HG02938 (cell line): ENCODE measurements at regions not wholly inside any gene's neighbourhood (a gene's known extent, or its start where the extent isn't known, plus 50 kb on each side); places are given as distances from the start of the nearest gene placed in this dataset.
"Not testable (repeated sequence)": the region's sequence is repeated elsewhere in the genome, so short reads cannot be mapped to it uniquely, and the experiment has no call there.

Experiments
- ATAC-seq: cut with Tn5 transposase; IDR thresholded peaks from one replicate; pipeline ENCODE4 v1.9.1; 2021; ENCODE audit warnings: mild to moderate bottlenecking, moderate library complexity; ENCODE audit not compliant: unreplicated experiment

DNA sequence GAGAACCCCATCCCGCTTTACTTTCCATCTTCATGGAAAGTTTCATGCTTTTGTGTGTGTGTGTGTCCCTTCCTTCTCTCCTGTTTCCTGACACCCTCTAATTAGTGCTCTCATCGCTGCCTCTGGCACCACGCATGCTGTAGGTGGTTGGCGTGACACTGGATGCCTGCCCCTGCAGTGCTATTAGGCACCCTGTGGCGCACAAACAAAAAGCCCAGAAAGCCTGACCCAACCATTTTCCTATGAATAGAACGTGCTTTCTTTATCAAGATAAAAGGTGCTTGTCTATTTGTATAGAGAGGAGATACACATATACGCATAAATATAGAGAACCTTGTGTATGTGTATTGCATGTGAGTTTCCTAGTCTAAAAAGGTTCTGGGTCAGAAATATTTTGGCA lies 120.8 kb upstream of the CDCA7L start:
- no peak for ATAC-seq

DNA sequence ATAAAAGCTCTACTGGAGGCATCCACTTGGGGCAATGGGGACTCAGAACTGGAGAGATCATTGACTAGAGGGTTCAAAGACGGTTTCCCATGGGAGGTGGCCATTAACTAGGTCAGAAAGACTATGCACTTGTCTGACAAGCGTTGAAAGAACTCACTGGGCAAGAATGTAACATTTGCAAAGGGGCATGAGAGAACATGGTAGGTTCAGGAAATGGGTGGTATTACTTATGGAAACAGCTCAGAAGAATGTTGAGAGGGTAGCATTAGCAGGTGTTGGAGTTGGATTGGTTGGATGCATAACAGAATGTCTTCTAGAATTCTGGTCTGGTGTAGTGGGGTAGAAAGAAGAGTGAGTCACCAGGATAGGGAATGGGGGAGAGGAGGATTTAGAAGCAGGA lies 119.1 kb upstream of the CDCA7L start:
- ATAC-seq, result no peak

DNA sequence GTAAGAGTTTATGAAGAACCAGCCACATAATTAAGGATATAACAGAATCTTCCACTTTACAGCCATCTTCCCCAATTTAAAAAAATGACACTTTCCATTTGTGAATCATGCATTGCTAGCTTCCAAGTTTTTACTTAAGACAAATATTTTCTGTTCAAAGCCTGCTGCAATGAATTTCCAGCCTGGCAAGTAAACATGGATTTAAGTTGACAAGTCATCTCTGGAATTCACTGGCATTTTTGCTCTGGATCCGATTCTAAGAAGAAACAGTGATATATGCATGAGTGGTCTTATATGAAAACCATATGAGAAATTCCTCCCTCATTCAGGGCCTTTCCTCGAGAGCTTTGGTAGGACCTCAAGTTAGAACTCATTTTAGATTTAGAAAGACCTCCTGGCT lies 116.1 kb upstream of the CDCA7L start:
- ATAC-seq, result no peak

DNA sequence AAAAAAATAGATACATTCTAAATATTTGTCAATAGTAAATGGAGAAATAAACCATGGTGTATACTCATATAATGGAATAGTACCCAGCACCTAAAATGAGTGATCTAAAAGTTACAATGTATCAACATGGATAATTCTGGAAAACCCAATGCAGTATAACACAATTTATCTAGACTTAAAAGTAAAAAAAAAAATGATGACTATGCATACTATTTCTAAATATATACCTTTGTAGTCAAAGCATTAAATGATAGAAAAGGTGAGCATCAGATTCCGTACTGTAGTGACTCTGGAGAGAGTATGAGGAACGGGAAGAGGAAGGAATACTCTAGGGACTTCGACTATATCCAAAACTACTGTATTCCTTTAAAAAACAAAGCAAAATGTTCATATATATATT lies 115.2 kb upstream of the CDCA7L start:
- ATAC-seq, result no peak

DNA sequence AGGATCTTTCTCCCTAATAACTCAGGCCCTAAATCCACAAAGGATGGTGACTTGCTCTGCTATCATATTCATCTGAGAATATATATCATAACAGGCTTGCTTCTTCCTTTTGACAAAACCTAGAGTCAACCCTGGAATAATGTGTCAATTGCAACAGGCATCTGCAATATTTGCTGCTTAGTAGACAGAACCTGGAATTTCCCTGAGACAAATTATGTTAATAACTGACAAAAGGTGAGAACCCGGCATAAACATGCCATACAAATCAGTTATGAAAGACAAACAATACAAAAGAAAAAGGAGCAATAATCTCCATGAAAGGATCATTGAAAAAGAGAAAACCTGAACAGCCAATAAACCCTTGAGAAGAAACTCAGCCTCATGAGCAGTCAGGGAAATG lies 114.5 kb upstream of the CDCA7L start:
- ATAC-seq, result no peak

DNA sequence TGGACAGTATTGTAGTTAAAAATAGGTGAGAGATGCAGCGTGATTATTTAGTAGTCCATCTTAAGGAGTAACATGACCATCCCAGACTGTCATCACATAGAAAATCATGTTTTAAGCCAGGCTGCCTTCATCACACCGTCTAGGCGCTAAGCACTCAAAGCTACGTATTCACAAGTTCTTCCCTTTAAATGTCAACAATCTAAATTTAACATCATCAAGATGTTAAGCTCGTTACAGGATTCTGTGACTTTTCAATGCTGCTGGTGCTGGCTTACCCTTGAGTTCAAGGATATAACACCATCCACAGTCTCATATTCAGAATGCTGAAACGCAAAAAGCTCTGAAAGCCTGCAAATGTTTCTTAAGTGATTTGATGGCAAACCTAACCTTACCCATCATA lies 109.5 kb upstream of the CDCA7L start:
- ATAC-seq, result no peak

DNA sequence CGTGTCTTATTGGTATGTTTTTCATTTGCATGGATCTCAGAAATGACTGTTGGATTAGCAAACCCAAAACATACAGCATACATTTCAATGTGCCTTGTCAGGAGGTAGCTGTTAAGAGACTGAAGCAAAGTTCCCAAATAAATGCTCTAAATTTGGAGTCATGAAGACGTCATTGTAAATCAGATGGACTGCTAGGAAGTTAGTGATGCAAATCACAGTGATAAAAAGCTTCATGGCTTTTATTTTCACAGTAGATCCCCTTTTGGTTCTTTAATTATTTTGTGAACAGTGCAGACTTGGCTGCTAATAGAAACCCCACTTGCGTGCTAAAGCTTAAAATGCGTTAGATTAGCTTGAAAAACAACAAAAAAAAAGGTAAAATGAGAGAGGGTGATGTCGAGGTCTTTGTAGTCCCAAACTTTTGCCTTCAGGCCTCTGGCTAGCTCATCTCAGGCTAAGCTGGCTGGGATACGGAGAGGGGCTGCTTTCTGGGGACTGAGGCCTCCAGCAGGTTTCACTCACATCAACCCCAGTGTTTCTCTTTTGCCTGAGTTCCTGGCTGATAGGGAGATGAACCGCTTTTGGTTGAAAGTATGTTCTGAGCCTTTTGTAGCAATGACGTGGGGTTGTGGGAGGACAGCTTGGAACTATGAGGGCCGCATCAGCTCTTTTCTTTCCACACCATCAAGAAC lies 107.1 kb upstream of the CDCA7L start:
- ATAC-seq, result no peak

DNA sequence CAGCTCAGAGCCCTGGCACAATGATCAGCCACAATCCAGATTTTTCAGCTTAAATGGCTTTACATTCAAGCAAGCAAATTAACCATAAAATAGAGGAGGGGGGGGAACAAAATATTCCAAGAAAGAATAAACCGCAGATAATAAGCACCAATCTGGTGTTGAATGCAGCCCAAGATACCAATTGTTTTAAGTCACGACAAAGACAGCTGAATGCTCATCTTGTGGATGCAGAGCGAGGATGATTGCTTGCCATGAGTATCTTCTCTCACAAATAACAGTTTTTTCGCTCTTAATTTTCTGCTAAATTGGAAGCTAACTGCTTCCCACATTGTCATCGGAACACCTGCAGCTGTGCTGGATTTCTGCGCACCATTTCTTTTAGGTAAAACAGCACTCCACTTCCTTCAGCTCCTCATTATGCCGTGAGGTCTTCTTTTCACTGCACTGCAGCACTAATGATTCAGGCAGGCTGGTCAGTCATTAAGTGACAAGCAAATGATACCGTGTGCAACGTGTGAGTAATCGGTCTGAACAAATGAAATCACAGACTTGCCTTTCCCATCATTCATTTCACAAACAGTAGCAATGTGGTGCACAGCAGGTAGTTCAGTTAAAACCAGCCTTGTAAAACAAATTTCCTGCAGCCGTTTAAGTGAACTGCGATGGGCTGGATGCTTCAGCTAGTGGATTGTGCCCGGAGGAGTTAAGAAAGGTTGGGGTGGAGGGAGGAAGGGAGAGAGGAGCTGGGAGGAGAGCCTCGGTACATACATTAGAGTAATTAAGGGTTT lies 106.4 kb upstream of the CDCA7L start:
- ATAC-seq, result no peak

DNA sequence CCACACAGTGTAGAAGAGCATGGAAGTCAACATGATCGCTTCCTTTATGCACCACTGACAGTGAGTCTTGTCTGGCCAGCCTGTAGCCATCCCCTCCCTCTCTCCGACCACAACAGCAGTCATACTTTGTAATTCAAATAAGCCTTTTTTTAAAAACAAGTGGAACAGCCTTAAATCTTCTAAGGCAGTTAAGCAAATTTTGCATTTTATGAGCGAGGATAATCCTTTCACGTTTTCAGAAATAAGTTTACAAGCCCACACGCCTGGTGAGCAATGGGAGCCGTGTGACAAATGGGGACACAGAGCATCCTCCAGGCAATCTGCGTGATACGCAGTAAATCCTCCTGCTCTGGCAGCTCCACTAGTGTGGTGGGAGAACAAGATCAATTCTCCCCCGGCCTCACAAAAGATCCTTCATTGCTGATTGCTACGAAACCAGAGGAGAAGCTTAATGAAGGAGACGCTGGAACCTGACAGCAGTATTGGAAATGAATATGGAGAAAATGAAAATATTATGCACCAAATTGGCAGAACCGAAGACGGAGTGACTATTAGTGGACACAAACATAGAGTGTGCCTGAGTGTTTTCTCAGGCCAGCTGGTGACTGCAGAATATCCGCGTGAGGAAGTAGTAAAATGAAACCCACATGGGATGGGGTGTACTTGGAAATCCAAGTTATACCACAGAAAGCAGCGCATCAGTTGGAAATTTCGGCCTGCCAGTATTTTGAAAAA lies 104.2 kb upstream of the CDCA7L start:
- ATAC-seq, result no peak

DNA sequence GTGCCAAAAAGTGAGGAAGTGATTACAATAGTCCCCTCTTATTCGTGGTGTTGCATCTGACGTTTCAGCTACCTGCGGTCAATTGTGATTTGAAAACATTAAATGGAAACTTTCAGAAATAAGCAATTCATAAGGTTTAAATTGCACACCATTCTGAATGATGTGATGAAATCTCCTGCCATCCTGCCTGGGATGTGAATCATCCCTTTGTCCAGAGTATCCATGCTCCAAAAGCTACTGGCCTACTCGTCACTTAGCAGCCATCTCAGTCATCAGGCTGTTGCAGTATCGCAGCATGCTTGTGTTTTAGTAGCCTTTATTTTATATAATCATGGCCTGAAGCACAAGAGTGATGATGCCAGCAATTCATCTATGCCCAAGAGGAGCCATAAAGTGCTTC lies 97.7 kb upstream of the CDCA7L start:
- ATAC-seq, result no peak

DNA sequence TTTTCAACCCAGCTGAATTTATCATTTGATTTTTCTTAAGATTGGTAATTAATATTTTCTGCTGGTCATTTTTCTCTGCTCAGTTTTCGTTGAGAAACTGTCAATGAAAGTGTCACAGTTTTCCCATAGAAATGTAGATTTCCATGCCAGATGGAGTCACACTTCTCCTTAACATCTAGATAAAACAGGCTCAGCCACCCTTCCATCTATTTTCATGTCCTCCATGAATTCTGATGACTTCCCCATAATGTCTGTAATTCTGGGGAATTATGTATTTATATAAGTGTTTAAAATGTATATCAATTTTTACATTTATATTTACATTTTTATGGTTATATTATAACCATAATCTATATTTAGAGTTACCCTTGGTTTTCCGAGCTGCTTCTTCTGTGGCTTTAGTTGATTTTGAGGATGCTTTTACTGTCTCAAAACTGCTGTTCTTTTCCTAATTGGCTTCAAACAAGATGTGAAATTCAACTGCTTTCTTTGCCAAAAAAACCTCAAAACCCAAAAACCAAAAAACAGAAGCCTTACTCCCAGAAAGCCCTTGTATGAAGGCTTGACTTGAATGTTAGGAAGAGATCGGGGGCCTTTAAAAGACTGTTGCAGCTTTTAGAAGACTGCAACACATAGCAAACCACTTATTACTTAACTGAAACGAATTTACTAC lies 95.4 kb upstream of the CDCA7L start:
- ATAC-seq, result no peak

DNA sequence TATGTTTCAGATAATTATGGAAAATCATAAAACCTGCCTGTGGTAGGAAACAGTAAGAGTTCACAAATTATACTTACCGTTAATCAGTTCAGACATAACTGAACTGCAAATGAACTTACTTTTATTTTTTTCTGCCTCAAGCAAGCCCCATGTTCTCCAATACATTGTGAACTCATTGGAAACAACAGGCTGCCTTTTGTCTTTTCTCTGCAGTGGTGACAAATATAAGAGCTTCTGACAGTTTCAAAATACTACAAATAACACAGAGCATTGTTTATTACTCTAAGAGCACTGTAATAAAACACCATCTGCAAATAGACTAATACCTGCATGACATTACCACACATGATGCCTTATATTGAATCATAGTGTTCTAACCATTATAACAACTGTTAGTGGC lies 94.0 kb upstream of the CDCA7L start:
- ATAC-seq, result no peak

DNA sequence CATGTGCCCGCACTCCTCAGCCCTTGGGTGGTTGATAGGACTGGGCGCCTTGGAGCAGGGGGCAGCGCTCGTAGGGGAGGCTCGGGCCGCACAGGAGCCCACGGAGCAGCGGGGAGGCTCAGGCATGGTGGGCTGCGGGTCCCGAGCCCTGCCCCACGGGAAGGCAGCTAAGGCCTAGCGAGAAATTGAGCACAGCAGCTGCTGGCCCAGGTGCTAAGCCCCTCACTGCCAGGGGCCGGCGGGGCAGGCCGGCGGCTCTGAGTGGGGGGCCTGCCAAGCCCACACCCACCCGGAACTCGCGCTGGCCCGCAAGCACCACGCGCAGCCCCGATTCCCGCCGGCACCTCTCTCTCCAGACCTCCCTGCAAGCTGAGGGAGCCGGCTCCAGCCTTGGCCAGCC lies 86.7 kb upstream of the CDCA7L start:
- ATAC-seq, result not testable (repeated sequence)

DNA sequence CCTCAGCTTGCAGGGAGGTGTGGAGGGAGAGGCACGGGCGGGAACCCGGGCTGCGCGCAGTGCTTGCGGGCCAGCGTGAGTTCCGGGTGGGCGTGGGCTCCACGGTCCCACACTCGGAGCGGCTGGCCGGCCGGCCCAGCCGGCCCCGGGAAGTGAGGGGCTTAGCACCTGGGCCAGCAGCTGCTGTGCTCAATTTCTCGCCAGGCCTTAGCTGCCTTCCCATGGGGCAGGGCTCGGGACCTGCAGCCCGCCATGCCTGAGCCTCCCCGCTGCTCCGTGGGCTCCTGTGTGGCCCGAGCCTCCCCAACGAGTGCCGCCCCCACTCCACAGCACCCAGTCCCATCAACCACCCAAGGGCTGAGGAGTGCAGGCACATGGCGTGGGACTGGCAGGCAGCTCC lies 83.0 kb upstream of the CDCA7L start:
- not testable (repeated sequence) for ATAC-seq

DNA sequence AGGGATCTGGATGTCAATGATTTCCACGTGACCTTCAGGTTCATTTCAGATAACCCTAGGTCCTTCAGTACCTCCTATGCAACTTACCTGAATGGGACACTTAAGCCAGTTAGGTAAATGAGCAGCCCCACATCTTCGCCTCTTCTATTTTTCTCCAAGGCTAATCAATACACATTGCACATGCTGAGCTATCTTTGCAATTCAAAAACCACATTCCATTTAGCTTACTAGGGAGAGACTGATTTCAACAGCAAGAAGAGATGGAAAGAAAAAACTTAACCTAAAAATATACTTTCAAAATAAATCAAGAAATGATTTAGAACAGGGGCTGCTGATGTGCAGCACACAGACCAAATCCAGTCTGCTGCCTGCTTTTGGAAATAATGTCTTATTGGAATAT lies 81.8 kb upstream of the CDCA7L start:
- no peak for ATAC-seq

DNA sequence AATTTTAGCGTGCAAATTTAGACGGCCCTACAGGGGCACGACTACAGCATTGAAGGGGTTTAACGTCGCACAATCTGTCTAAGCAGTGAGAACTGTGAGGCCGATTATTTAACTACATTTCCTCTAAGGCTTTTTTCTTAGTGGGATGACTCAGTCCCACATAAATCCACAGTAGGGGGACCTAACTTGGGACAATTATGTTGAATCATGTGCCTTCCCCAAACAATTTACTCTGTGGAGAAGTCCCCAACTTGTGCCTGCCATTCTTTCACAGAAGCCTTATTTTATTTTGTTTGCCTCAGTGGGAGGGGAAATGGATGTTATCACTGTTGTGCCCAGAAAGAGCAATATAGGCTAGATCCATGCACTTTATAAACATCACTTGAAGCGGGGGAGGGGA lies 80.3 kb upstream of the CDCA7L start:
- no peak for ATAC-seq

DNA sequence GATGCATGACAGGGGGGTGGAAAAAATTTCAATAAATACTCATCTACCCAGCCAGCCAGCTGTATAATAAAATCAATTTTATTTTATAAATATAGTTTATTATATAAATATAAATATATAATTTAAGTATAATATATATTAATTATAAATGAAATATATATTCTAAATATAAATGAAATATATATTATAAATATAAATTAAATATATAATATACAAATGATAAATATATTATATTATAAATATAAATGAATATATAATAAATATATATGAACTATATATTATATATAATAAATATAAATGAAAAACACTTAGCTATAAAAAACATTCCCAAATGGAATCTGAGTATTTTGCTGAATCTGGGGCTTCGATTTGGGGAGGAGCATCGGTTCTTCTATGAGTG lies 79.4 kb upstream of the CDCA7L start:
- ATAC-seq, result no peak

DNA sequence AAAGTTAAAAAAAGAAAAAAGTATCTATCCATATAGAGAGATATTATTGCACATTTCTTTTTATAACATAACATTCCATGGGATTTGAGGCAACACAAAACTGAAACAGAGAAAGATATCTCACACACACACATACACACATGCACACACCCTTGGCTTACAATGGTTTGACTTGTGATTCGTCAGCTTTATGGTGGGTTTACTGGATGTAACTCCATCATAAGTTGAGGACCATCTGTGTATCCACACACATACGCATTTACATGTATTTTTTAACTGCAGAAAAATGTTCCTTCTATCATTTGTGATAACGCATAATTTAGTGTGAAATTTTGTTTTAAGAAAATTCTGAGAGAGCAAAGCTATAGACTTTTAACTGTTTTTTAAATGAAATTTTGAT lies 74.2 kb upstream of the CDCA7L start:
- ATAC-seq, result no peak

DNA sequence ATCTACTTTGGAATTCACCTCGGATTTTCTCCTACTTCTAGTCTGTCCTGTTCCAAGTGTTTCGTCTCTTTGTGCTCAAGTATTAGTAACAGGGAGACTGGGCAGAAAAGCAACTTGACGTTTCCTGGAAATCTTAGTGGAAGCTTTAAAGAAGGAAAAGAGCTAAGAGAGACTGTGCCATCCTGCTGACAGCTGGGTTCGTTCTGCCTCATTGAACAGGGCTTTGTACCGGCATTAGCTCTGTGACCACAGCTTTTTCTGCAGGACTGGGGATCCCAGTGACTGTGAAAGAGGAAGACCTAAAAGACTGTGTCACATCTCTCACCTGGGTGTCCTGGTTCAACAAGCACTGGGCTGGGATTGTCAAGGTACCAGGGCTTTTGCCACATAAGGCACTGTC lies 70.8 kb upstream of the CDCA7L start:
- ATAC-seq, result no peak

DNA sequence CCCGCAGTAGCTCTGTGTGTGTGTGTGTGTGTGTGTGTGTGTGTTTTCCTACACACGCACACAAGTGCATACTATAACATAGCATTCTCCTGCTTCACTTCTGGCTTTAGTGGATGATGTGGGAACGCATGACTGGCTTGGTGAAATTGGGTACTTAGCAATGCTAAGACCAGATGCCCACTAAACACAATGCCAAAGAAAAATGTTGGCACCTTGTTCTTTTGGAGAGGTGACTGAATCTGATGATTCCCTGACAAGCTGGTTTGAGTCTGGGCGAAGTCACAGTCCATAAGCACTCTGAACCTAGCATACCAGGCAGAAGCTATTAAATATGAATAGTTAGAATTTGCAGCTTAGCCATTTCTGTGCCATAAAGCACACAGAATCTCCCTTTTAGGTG lies 68.0 kb upstream of the CDCA7L start:
- no peak for ATAC-seq

DNA sequence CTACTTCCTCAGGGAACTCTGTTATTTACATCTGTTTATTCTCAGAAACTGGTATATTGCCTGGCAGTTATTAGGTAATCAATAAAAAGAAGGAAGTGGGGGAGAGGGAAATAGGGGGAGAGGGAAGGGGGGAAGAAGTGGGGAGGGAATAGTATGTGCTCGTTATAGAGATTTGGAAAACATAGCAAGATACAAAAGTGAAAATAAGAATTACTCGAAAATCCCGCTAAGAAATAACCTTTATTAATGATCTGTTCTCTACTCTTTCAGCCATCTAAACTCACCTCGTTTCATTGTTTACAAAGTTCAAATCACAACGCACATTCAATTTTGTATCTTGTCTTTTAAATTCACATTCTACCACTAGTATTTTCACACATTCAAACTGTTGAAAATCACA lies 63.0 kb upstream of the CDCA7L start:
- no peak for ATAC-seq

DNA sequence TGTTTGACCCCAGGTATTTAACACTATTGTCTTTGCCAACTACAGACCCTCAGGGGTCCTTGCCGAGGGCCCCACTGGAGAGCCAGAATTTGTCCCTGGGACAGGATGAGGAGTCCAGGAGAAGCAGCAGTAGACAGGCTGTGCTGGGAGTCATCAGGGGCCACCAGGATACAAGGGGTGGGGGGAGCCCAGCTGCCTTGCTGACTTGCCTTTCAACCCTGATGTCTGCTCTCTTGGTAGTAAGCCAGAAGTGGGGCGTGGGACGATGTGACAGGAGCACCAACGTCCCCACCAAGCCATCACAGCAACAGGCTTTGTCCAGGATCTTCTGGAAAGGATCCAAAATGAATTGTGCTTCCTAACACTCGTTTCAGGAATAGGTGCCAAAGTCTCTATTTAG lies 62.4 kb upstream of the CDCA7L start:
- no peak for ATAC-seq
